A549 (cell line): ENCODE measurements at regions not wholly inside any gene's neighbourhood (a gene's known extent, or its start where the extent isn't known, plus 50 kb on each side); places are given as distances from the start of the nearest gene placed in this dataset.

Experiments used
- ATAC-seq, 2 experiments: fragments of 200-7000 bp in 1 of 2; fragments of >200 bp in 1 of 2; cut with Nextera tagmentation in 1 of 2; cut with Tn5 transposase in 1 of 2; 3 replicates each; pipeline versions ENCODE4 v1.8.0 to v1.9.1; 2018 to 2020; ENCODE audit warnings: mild to moderate bottlenecking in 1 of 2, moderate library complexity in 1 of 2
- CTCF ChIA-PET: fragments of 300-600 bp; sonication (Branson Sonifier 250); formaldehyde crosslinking; extraction: SDS; loops from one replicate; lab custom pipeline; 2021; ENCODE audit warnings: antibody characterized with exemption, inconsistent platforms; lab: Yijun Ruan, JAX
- POLR2A ChIA-PET: fragments of 350-600 bp; formaldehyde crosslinking; extraction: SDS; loops from one replicate; lab custom pipeline; 2021; ENCODE audit warnings: antibody characterized with exemption, inconsistent platforms; lab: Yijun Ruan, JAX
- DNase-seq, 2 experiments: peaks; one replicate each; pipeline versions ENCODE4 v3.0.0 to v3.0.0-alpha.2; 2011 to 2016; ENCODE audit warnings: low read depth in 1 of 2, low spot score in 1 of 2
- FAIRE-seq: peaks from 2 replicates; lab custom pipeline; 2011; peaks lifted over from hg19 to GRCh38; lab: Jason Lieb, UNC
- H3K27ac ChIP-seq, 2 experiments: fragments of >200 bp; sonication (Bioruptor Twin); formaldehyde crosslinking; 3 replicates each; pipeline ENCODE4 v1.5.1; 2016 to 2017
- H3K4me1 ChIP-seq: fragments of >200 bp; sonication (Bioruptor Twin); formaldehyde crosslinking; 3 replicates; pipeline ENCODE4 v1.6.1; 2016
- H3K4me2 ChIP-seq: fragments of >200 bp; sonication (Bioruptor Twin); formaldehyde crosslinking; 3 replicates; pipeline ENCODE4 v1.6.1; 2016
- H3K4me3 ChIP-seq: fragments of >200 bp; sonication (Bioruptor Twin); formaldehyde crosslinking; 3 replicates; pipeline ENCODE4 v1.5.1; 2016
- H3K9me3 ChIP-seq: fragments of >200 bp; sonication (Bioruptor Twin); formaldehyde crosslinking; 3 replicates; pipeline ENCODE4 v1.6.1; 2016
- CBX8 ChIP-seq: fragments of 200-600 bp; sonication (generic); IDR thresholded peaks from 2 replicates; pipeline ENCODE4 v1.6.1; 2016
- CEBPB ChIP-seq, 2 experiments: fragments of >200 bp in 1 of 2; sonication (Bioruptor Twin) in 1 of 2; formaldehyde crosslinking in 1 of 2; IDR thresholded peaks; 2 replicates each; pipeline ENCODE4 v1.6.1; 2012 to 2016
- CHD2 ChIP-seq: fragments of 150-350 bp; IDR thresholded peaks from 2 replicates; pipeline ENCODE4 v1.6.1; 2014; ENCODE audit warnings: low read length; ENCODE audit not compliant: partially characterized antibody
- CHD4 ChIP-seq: fragments of 200-600 bp; sonication (generic); IDR thresholded peaks from 2 replicates; pipeline ENCODE4 v1.6.1; 2016; ENCODE audit warnings: antibody characterized with exemption, mild to moderate bottlenecking, borderline replicate concordance
- CTCF ChIP-seq: fragments of >200 bp; sonication (Bioruptor Twin); formaldehyde crosslinking; IDR thresholded peaks from 3 replicates; pipeline ENCODE4 v1.5.1; 2016
- ELK1 ChIP-seq: fragments of 150-350 bp; IDR thresholded peaks from 2 replicates; pipeline ENCODE4 v1.6.1; 2014; ENCODE audit warnings: low read depth, mild to moderate bottlenecking, low read length
- EP300 ChIP-seq, 2 experiments: fragments of >200 bp; sonication (Bioruptor Twin); formaldehyde crosslinking; IDR thresholded peaks; 2 replicates in 1 of 2; 3 replicates in 1 of 2; pipeline ENCODE4 v1.6.1; 2016 to 2017
- ESRRA ChIP-seq: fragments of 150-350 bp; IDR thresholded peaks from 2 replicates; pipeline ENCODE4 v1.6.1; 2014; ENCODE audit warnings: mild to moderate bottlenecking, low read length, borderline replicate concordance
- FOSL2 ChIP-seq, 2 experiments: fragments of 450-650 bp in 1 of 2; fragments of >200 bp in 1 of 2; sonication (Bioruptor Twin) in 1 of 2; formaldehyde crosslinking; IDR thresholded peaks; 2 replicates each; pipeline versions ENCODE4 v1.5.0 to v1.6.1; 2016 to 2020; ENCODE audit warnings: mild to moderate bottlenecking in 1 of 2, moderate library complexity in 1 of 2
- GATA3 ChIP-seq: IDR thresholded peaks from 2 replicates; pipeline ENCODE4 v1.6.1; 2012; ENCODE audit warnings: borderline replicate concordance
- HEYL ChIP-seq: fragments of 250-450 bp; sonication (Bioruptor Pico); IDR thresholded peaks from 2 replicates; pipeline ENCODE4 v1.8.0; 2021; ENCODE audit warnings: mild to moderate bottlenecking, moderate library complexity
- HOXB13 ChIP-seq: fragments of 250-450 bp; sonication (Bioruptor Pico); IDR thresholded peaks from 2 replicates; pipeline ENCODE4 v1.5.0; 2020; ENCODE audit warnings: low read depth, mild to moderate bottlenecking, moderate library complexity
- JUN ChIP-seq, 2 experiments: fragments of >200 bp; sonication (Bioruptor Twin); formaldehyde crosslinking; IDR thresholded peaks; 2 replicates in 1 of 2; 3 replicates in 1 of 2; pipeline ENCODE4 v1.6.1; 2016 to 2017
- KDM5A ChIP-seq: fragments of 200-600 bp; sonication (generic); IDR thresholded peaks from 2 replicates; pipeline ENCODE4 v1.6.1; 2016; ENCODE audit warnings: antibody characterized with exemption, mild to moderate bottlenecking
- MAX ChIP-seq: IDR thresholded peaks from 2 replicates; pipeline ENCODE4 v1.6.1; 2012
- MYC ChIP-seq: IDR thresholded peaks from 2 replicates; pipeline ENCODE4 v1.6.1; 2012; ENCODE audit warnings: mild to moderate bottlenecking, inconsistent platforms, low read length, improper control_type of control experiment, borderline replicate concordance
- NFE2L2 ChIP-seq: fragments of 150-350 bp; conservative IDR thresholded peaks from 2 replicates; pipeline ENCODE4 v1.6.1; 2014; ENCODE audit warnings: low read length
- PHF8 ChIP-seq: fragments of 200-600 bp; sonication (generic); IDR thresholded peaks from 2 replicates; pipeline ENCODE4 v1.6.1; 2016; ENCODE audit warnings: low read depth, mild to moderate bottlenecking, antibody characterized with exemption, moderate library complexity, borderline replicate concordance
- POLR2A ChIP-seq: IDR thresholded peaks from 2 replicates; pipeline ENCODE4 v1.6.1; 2012; ENCODE audit warnings: mild to moderate bottlenecking, low read length
- RAD21 ChIP-seq, 2 experiments: fragments of >200 bp in 1 of 2; sonication (Bioruptor Twin) in 1 of 2; formaldehyde crosslinking in 1 of 2; IDR thresholded peaks in 1 of 2; conservative IDR thresholded peaks in 1 of 2; 2 replicates in 1 of 2; 3 replicates in 1 of 2; pipeline ENCODE4 v1.6.1; 2012 to 2018; ENCODE audit warnings: inconsistent platforms in 1 of 2
- RARB ChIP-seq: fragments of 250-450 bp; sonication (Bioruptor Pico); IDR thresholded peaks from 2 replicates; pipeline ENCODE4 v1.8.0; 2021; ENCODE audit warnings: mild to moderate bottlenecking, moderate library complexity
- RFX5 ChIP-seq: fragments of 450-650 bp; IDR thresholded peaks from 2 replicates; pipeline ENCODE4 v1.7.1; 2014; ENCODE audit warnings: antibody characterized with exemption, mild to moderate bottlenecking, moderate library complexity
- WGBS: methylation state at CpG from one replicate; pipeline ENCODE4 v1.1.6; 2017; ENCODE audit errors: missing lambda C conversion rate; 5-methylcytosine and 5-hydroxymethylcytosine counted together
- TF ChIP-seq, protein P1 (sequence below): IDR thresholded peaks from 2 replicates; pipeline ENCODE4 v1.6.1; 2012

- H3K27ac ChIP-seq, result no peak overlapping the region
- FAIRE-seq, result no peak
- TF ChIP-seq EP300 (IDR thresholded peaks at IDR 0.05) (no peak), GATA3 (no peak), MYC (no peak), KDM5A (no peak)
- TF ChIP-seq, all 56 proteins: peak for 0
- DNase-seq, result no peak
- no peak overlapping the region for H3K4me3 ChIP-seq
- ATAC-seq, result no peak
- ChIA-PET POLR2A (no interaction called here), CTCF (no interaction called here)
- 33% methylated on average over 9 of the region's 9 CpGs for WGBS
- H3K4me1 ChIP-seq, result no peaks in the 10 kb centered on the region
- 0 out of 3 replicates have a peak, but pooled peaks cover 2% of the 10 kb centered on the region for H3K9me3 ChIP-seq
- H3K4me2 ChIP-seq, result no peak overlapping the region
Measured at GRCh38 chr2:221816566-221816965, 244.5 kb upstream of the EPHA4 start.

DNA sequence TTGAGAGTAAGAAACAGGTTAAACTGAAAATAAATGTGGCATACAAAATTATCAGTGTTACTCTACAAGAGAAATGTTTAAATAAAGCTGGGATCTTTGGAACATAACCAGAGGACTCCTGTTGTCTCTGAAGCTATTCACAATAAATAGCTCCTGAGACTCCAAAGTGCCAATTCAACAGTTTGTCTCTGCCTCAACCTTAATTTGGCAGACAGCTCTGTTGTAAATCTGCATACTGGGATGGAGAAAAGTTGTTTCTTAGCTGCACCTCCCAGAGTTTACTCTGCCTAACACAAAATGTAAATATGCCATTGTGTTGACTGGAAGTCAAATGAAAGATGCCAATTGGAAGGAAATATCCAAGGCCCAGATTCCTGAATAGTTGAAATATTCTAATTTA lies 238.5 kb upstream of the EPHA4 start:
- POLR2A ChIA-PET, result no interaction called here
- H3K27ac ChIP-seq, result no peak overlapping the region
- H3K4me3 ChIP-seq, result no peak overlapping the region
- no peak for DNase-seq
- H3K9me3 ChIP-seq, result no peaks in the 10 kb centered on the region
- TF ChIP-seq CBX8, result no peak
- no peak for TF ChIP-seq HOXB13
- TF ChIP-seq CTCF, result no peak
- no peak for TF ChIP-seq JUN (IDR thresholded peaks at IDR 0.05)
- TF ChIP-seq CEBPB (IDR thresholded peaks at IDR 0.05), result no peak
- no peak for TF ChIP-seq KDM5A
- no peak for TF ChIP-seq ESRRA
- no peak for TF ChIP-seq RFX5
- no peak for TF ChIP-seq CHD4
- TF ChIP-seq HEYL (CRISPR knock-in tag), result no peak
- TF ChIP-seq, protein P1, sequence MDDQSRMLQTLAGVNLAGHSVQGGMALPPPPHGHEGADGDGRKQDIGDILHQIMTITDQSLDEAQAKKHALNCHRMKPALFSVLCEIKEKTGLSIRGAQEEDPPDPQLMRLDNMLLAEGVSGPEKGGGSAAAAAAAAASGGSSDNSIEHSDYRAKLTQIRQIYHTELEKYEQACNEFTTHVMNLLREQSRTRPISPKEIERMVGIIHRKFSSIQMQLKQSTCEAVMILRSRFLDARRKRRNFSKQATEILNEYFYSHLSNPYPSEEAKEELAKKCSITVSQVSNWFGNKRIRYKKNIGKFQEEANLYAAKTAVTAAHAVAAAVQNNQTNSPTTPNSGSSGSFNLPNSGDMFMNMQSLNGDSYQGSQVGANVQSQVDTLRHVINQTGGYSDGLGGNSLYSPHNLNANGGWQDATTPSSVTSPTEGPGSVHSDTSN, result no peak
- no peak for TF ChIP-seq CHD2
- no peak for FAIRE-seq
- ATAC-seq, result no peak
- CTCF ChIA-PET, result no interaction called here
- H3K4me2 ChIP-seq, result no peak overlapping the region
- H3K4me1 ChIP-seq, result no peaks in the 10 kb centered on the region

DNA sequence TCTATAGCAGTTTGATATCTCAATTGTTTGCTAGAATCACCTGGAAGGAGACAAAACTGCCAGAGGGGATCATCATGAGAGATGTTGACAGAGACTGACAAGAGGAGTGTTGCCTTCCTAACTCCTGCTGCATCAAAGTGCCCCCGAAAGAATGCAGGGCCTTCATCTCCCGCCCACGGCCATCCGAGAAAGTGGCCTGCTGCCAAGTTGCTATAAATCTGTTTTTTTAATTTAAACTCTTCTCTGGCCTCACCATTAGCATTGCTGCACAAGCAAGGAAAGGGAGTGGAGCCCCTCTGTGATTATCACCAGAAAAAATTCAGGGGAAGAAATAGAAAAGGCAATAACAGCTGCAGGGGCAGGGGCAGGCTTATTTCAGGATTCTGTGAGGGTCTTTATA lies 238.1 kb upstream of the EPHA4 start:
- 38% methylated on average over 4 of the region's 4 CpGs for WGBS
- no peaks in the 10 kb centered on the region for H3K4me1 ChIP-seq
- no peak overlapping the region for H3K27ac ChIP-seq
- ChIA-PET CTCF (no interaction called here), POLR2A (no interaction called here)
- no peak for ATAC-seq
- H3K9me3 ChIP-seq, result no peaks in the 10 kb centered on the region
- no peak for TF ChIP-seq FOSL2 (IDR thresholded peaks at IDR 0.05)
- no peak for TF ChIP-seq FOSL2 (CRISPR knock-in tag; IDR thresholded peaks at IDR 0.05)
- no peak for TF ChIP-seq ELK1
- TF ChIP-seq NFE2L2, result no peak
- TF ChIP-seq PHF8, result no peak
- TF ChIP-seq RFX5, result no peak
- TF ChIP-seq RARB (CRISPR knock-in tag), result no peak
- no peak for TF ChIP-seq CHD2
- no peak for TF ChIP-seq MYC
- no peak for TF ChIP-seq MAX
- TF ChIP-seq POLR2A, result no peak
- TF ChIP-seq RAD21 (conservative IDR thresholded peaks at IDR 0.05 in 1 of 2, IDR thresholded peaks at IDR 0.05 in 1 of 2), result no peak
- no peak overlapping the region for H3K4me2 ChIP-seq
- no peak overlapping the region for H3K4me3 ChIP-seq
- FAIRE-seq, result no peak
- DNase-seq, result no peak
